IMR-90 (cell line): ENCODE measurements at regions not wholly inside any gene's neighbourhood (a gene's known extent, or its start where the extent isn't known, plus 50 kb on each side); places are given as distances from the start of the nearest gene placed in this dataset.

Source experiments
- ATAC-seq: fragments of 200-7000 bp; cut with Tn5 transposase; 2 replicates; pipeline ENCODE4 v1.9.1; 2020; ENCODE audit warnings: low read depth, mild to moderate bottlenecking, moderate library complexity
- BruUV-seq: library from RNA; stranded (reverse); fragments of 400-500 nt; replicated peaks from 2 replicates; lab custom pipeline; 2021; lab: Mats Ljungman, UMichigan
- CTCF ChIA-PET: fragments of 300-600 bp; formaldehyde crosslinking; extraction: SDS; loops from one replicate; lab custom pipeline; 2021; ENCODE audit warnings: antibody characterized with exemption; lab: Yijun Ruan, JAX
- POLR2A ChIA-PET: fragments of 300-600 bp; sonication (Branson Sonifier 250); formaldehyde crosslinking; loops from one replicate; lab custom pipeline; 2022; ENCODE audit warnings: antibody characterized with exemption; ENCODE audit not compliant: unreplicated experiment; lab: Charles Lee
- DNase-seq: peaks from one replicate; pipeline ENCODE4 v3.0.0; 2013
- H2AFZ ChIP-seq: replicated peaks from 2 replicates; pipeline ENCODE3; 2013; ENCODE audit warnings: low read length, mild to moderate bottlenecking; ENCODE audit not compliant: poor library complexity
- H2AK5ac ChIP-seq: 2 replicates; pipeline ENCODE4 v1.6.1; 2013; ENCODE audit warnings: low read depth, low read length, inconsistent platforms
- H2AK9ac ChIP-seq: replicated peaks from 2 replicates; pipeline ENCODE3; 2013; ENCODE audit warnings: mild to moderate bottlenecking, low read depth, low read length, moderate library complexity; ENCODE audit not compliant: poor library complexity
- H2BK120ac ChIP-seq: 2 replicates; pipeline ENCODE4 v1.6.1; 2013; ENCODE audit warnings: low read depth, low read length, inconsistent platforms
- H2BK15ac ChIP-seq: 3 replicates; pipeline ENCODE4 v1.6.1; 2013; ENCODE audit warnings: low read depth, low read length, inconsistent platforms
- H2BK20ac ChIP-seq: 2 replicates; pipeline ENCODE4 v1.6.1; 2013; ENCODE audit warnings: low read depth, mild to moderate bottlenecking, inconsistent platforms, low read length, moderate library complexity
- H2BK5ac ChIP-seq: 2 replicates; pipeline ENCODE4 v1.6.1; 2013; ENCODE audit warnings: mild to moderate bottlenecking, low read depth, low read length, inconsistent platforms; ENCODE audit not compliant: poor library complexity, severe bottlenecking
- H3K14ac ChIP-seq: replicated peaks from 2 replicates; pipeline ENCODE4 v1.6.1; 2013; ENCODE audit warnings: low read depth, low read length, inconsistent platforms
- H3K18ac ChIP-seq: 2 replicates; pipeline ENCODE4 v1.6.1; 2013; ENCODE audit warnings: low read depth, low read length, control low read depth
- H3K23ac ChIP-seq: 2 replicates; pipeline ENCODE4 v1.6.1; 2013; ENCODE audit warnings: low read depth, low read length, inconsistent platforms
- H3K27ac ChIP-seq: 2 replicates; pipeline ENCODE4 v1.5.1; 2013; ENCODE audit warnings: mild to moderate bottlenecking, control low read depth, low read length; ENCODE audit not compliant: insufficient read depth
- H3K27me3 ChIP-seq: 2 replicates; pipeline ENCODE4 v1.6.1; 2013; ENCODE audit warnings: low read length; ENCODE audit not compliant: control insufficient read depth, insufficient read depth
- H3K36me3 ChIP-seq: 2 replicates; pipeline ENCODE4 v1.6.1; 2013; ENCODE audit warnings: low read length, mixed read lengths; ENCODE audit not compliant: control insufficient read depth, insufficient read depth
- H3K4ac ChIP-seq: 2 replicates; pipeline ENCODE4 v1.6.1; 2013; ENCODE audit warnings: low read depth, low read length, inconsistent platforms
- H3K4me1 ChIP-seq: 2 replicates; pipeline ENCODE4 v1.6.1; 2013; ENCODE audit warnings: low read length, mixed read lengths; ENCODE audit not compliant: control insufficient read depth, insufficient read depth
- H3K4me2 ChIP-seq: 2 replicates; pipeline ENCODE4 v1.6.1; 2013; ENCODE audit warnings: low read depth, mild to moderate bottlenecking, control low read depth, low read length, moderate library complexity
- H3K4me3 ChIP-seq: 2 replicates; pipeline ENCODE4 v1.5.1; 2013; ENCODE audit warnings: low read depth, mild to moderate bottlenecking, control low read depth, low read length, moderate library complexity; ENCODE audit not compliant: insufficient read depth
- H3K56ac ChIP-seq: 2 replicates; pipeline ENCODE4 v1.6.1; 2013; ENCODE audit warnings: low read length, inconsistent platforms; ENCODE audit not compliant: insufficient read depth; ENCODE audit errors: extremely low read depth
- H3K79me1 ChIP-seq, 2 experiments: 2 replicates each; pipeline ENCODE4 v1.6.1; 2013; ENCODE audit warnings: low read length in 2 of 2, inconsistent platforms in 1 of 2, low read depth in 1 of 2
- H3K9ac ChIP-seq: 2 replicates; pipeline ENCODE4 v1.6.1; 2013; ENCODE audit warnings: low read depth, low read length, control low read depth
- H3K9me1 ChIP-seq: 2 replicates; pipeline ENCODE4 v1.6.1; 2013; ENCODE audit warnings: low read length, inconsistent platforms; ENCODE audit not compliant: insufficient read depth
- H3K9me3 ChIP-seq: 2 replicates; pipeline ENCODE4 v1.6.1; 2013; ENCODE audit warnings: low read length; ENCODE audit not compliant: control insufficient read depth, insufficient read depth
- H4K20me1 ChIP-seq: 2 replicates; pipeline ENCODE4 v1.6.1; 2013; ENCODE audit warnings: low read length, inconsistent platforms; ENCODE audit not compliant: insufficient read depth
- H4K5ac ChIP-seq: 2 replicates; pipeline ENCODE4 v1.6.1; 2013; ENCODE audit warnings: mild to moderate bottlenecking, low read depth, low read length, control low read depth
- H4K8ac ChIP-seq, 2 experiments: 2 replicates each; pipeline ENCODE4 v1.6.1; 2013; ENCODE audit warnings: low read depth in 2 of 2, low read length in 2 of 2, control low read depth in 1 of 2, inconsistent platforms in 1 of 2
- H4K91ac ChIP-seq: 2 replicates; pipeline ENCODE4 v1.6.1; 2013; ENCODE audit warnings: low read depth, low read length, inconsistent platforms; ENCODE audit not compliant: insufficient read depth
- BHLHE40 ChIP-seq: fragments of 150-350 bp; IDR thresholded peaks from 2 replicates; pipeline ENCODE4 v1.6.1; 2016; ENCODE audit warnings: mild to moderate bottlenecking, low read depth, low read length
- CEBPB ChIP-seq: IDR thresholded peaks from 2 replicates; pipeline ENCODE4 v1.6.1; 2012; ENCODE audit warnings: low read depth, low read length, improper control_type of control experiment
- CHD1 ChIP-seq: IDR thresholded peaks from 2 replicates; pipeline ENCODE4 v1.6.1; 2012; ENCODE audit warnings: low read depth, low read length, improper control_type of control experiment
- CTCF ChIP-seq: conservative IDR thresholded peaks from 2 replicates; pipeline ENCODE4 v1.5.1; 2012; ENCODE audit warnings: mild to moderate bottlenecking, low read depth, low read length, improper control_type of control experiment
- ELK1 ChIP-seq: fragments of 150-350 bp; IDR thresholded peaks from 2 replicates; pipeline ENCODE4 v1.6.1; 2016; ENCODE audit warnings: low read depth, mild to moderate bottlenecking, low read length, moderate library complexity, borderline replicate concordance
- FOS ChIP-seq: fragments of 150-350 bp; IDR thresholded peaks from 2 replicates; pipeline ENCODE4 v1.6.1; 2016; ENCODE audit warnings: low read depth, low read length
- MAFK ChIP-seq: IDR thresholded peaks from 2 replicates; pipeline ENCODE4 v1.6.1; 2012; ENCODE audit warnings: low read depth, low read length, improper control_type of control experiment
- MXI1 ChIP-seq: IDR thresholded peaks from 2 replicates; pipeline ENCODE4 v1.6.1; 2012; ENCODE audit warnings: low read depth, mild to moderate bottlenecking, low read length, moderate library complexity, borderline replicate concordance
- NFE2L2 ChIP-seq: fragments of 150-350 bp; IDR thresholded peaks from 2 replicates; pipeline ENCODE4 v1.6.1; 2016; ENCODE audit warnings: low read depth, mild to moderate bottlenecking, low read length
- POLR2A ChIP-seq: IDR thresholded peaks from 2 replicates; pipeline ENCODE4 v1.6.1; 2012; ENCODE audit warnings: mild to moderate bottlenecking, low read depth, low read length
- RAD21 ChIP-seq: IDR thresholded peaks from 2 replicates; pipeline ENCODE4 v1.6.1; 2012; ENCODE audit warnings: low read length, improper control_type of control experiment
- RFX5 ChIP-seq: IDR thresholded peaks from 2 replicates; pipeline ENCODE4 v1.8.0; 2012; ENCODE audit warnings: low read depth, mild to moderate bottlenecking, low read length, moderate library complexity
- SMC3 ChIP-seq: fragments of 150-350 bp; IDR thresholded peaks from 2 replicates; pipeline ENCODE4 v1.6.1; 2016; ENCODE audit warnings: low read depth, mild to moderate bottlenecking, antibody characterized with exemption, low read length, moderate library complexity
- USF2 ChIP-seq: fragments of 150-350 bp; IDR thresholded peaks from 2 replicates; pipeline ENCODE4 v1.6.1; 2017; ENCODE audit warnings: mild to moderate bottlenecking, antibody characterized with exemption, low read length, low read depth
- WGBS, 2 experiments: methylation state at CpG; one replicate each; pipeline versions ENCODE4 v1.1.5 to v1.1.7; 2013; ENCODE audit warnings: missing lambda C conversion rate in 2 of 2; ENCODE audit not compliant: insufficient read length in 1 of 2; ENCODE audit errors: extremely low coverage in 2 of 2; 5-methylcytosine and 5-hydroxymethylcytosine counted together
- dilution Hi-C: fragments of 300-500 bp; cut with HindIII; formaldehyde crosslinking; loops from one replicate; pipeline ENCODE4 v1.14.3; 2018; ENCODE audit warnings: low sequenced_read_pairs; ENCODE audit not compliant: unreplicated experiment
- in situ Hi-C: fragments of 300-500 bp; cut with MboI; formaldehyde crosslinking; loops from 3 replicates; pipeline ENCODE4 v1.14.3; 2019; ENCODE audit warnings: low sequenced_read_pairs, inconsistent platforms, mixed read lengths
- intact Hi-C: fragments of 100-400 bp; cut with micrococcal nuclease; formaldehyde crosslinking; loops from 2 replicates; pipeline ENCODE4 v1.10.0; 2022

GRCh38 chr3:18097473-18097872 lies 327.7 kb downstream of the SATB1 start:
- H3K18ac ChIP-seq = no peak overlapping the region
- H4K20me1 ChIP-seq = no peaks in the 10 kb centered on the region
- TF ChIP-seq RFX5 (no peak), CEBPB (no peak), BHLHE40 (no peak), NFE2L2 (no peak), USF2 (no peak), FOS (no peak), RAD21 (no peak), POLR2A (no peak), CHD1 (no peak), SMC3 (no peak), CTCF (no peak), MAFK (no peak), MXI1 (no peak), ELK1 (no peak)
- no peak overlapping the region for H3K56ac ChIP-seq
- H3K9ac ChIP-seq = no peak overlapping the region
- H3K4ac ChIP-seq = no peak overlapping the region
- H3K9me1 ChIP-seq = 0 out of 2 replicates have a peak, but pooled peaks cover 4% of the 10 kb centered on the region
- H2BK5ac ChIP-seq = no peak overlapping the region
- no peak overlapping the region for H2AK5ac ChIP-seq
- in situ Hi-C loops = no loop called here
- no peak overlapping the region for H2BK120ac ChIP-seq
- ATAC-seq = no peak
- no peak overlapping the region for H2AFZ ChIP-seq
- no peak overlapping the region for H2AK9ac ChIP-seq
- CTCF ChIA-PET = no interaction called here
- H3K4me1 ChIP-seq = peaks cover 3% of the 10 kb centered on the region; the same call in 1 of the 2 replicates
- H3K4me3 ChIP-seq = no peak overlapping the region
- intact Hi-C loops = no loop called here
- DNase-seq = no peak
- dilution Hi-C loops = no loop called here
- H4K91ac ChIP-seq = no peak overlapping the region
- no peak overlapping the region for H3K23ac ChIP-seq
- H3K36me3 ChIP-seq = no peaks in the 10 kb centered on the region
- no peaks in the 10 kb centered on the region for H3K27me3 ChIP-seq
- WGBS, 2 experiments = no CpG with 5 or more reads among the region's 3 CpGs
- no peak overlapping the region for H3K4me2 ChIP-seq
- H3K14ac ChIP-seq = no peak overlapping the region
- no peak overlapping the region for H2BK20ac ChIP-seq
- peaks cover 3% of the 10 kb centered on the region for H3K9me3 ChIP-seq
- H4K5ac ChIP-seq = no peak overlapping the region
- H3K27ac ChIP-seq = no peak overlapping the region
- no TSS peak for BruUV-seq
- H3K79me1 ChIP-seq = no peaks in the 10 kb centered on the region
- no peak overlapping the region for H4K8ac ChIP-seq
- no peak overlapping the region; the same call in 2 of the 3 replicates for H2BK15ac ChIP-seq
- POLR2A ChIA-PET = no interaction called here
